Peyer's patch (tissue), 4 donors: ENCODE measurements at regions not wholly inside any gene's neighbourhood (a gene's known extent, or its start where the extent isn't known, plus 50 kb on each side); places are given as distances from the start of the nearest gene placed in this dataset.

ENCODE experiments used
- CTCF ChIP-seq, 6 experiments: fragments of 450-650 bp in 4 of 6; fragments of 200-600 bp in 2 of 6; sonication (generic) in 1 of 6; IDR thresholded peaks; one replicate each; pipeline ENCODE4 v1.5.1; 2017 to 2019; ENCODE audit warnings: antibody characterized with exemption in 6 of 6, mild to moderate bottlenecking in 3 of 6, moderate library complexity in 1 of 6
- POLR2A ChIP-seq, 2 donors: fragments of 450-650 bp; IDR thresholded peaks; one replicate each; pipeline ENCODE4 v1.5.1; 2017; ENCODE audit warnings: antibody characterized with exemption in 2 of 2, mild to moderate bottlenecking in 2 of 2, moderate library complexity in 2 of 2

GRCh38 chr4:18075823-18076433, 54.4 kb upstream of the LCORL start:
- TF ChIP-seq CTCF (IDR thresholded peaks at IDR 0.05) (peak in 4 of 6 experiments; percentile 8 to 47 (median 38)), POLR2A (IDR thresholded peaks at IDR 0.05) (no peak)
